Inflammatory macrophage treated with lipopolysaccharide for 4 hours (primary cell): ENCODE measurements at regions not wholly inside any gene's neighbourhood (a gene's known extent, or its start where the extent isn't known, plus 50 kb on each side); places are given as distances from the start of the nearest gene placed in this dataset.
A peak's percentile ranks its signal among the peaks of the same experiment; 100 is the strongest.
"Not testable (repeated sequence)": the region's sequence is repeated elsewhere in the genome, so short reads cannot be mapped to it uniquely, and the experiment has no call there.

Source experiments
- DNase-seq: peaks from one replicate; pipeline ENCODE4 v3.0.0-alpha.2; 2020

GRCh38 chr2:55771612-55772011, 78.0 kb upstream of the PNPT1 start:
- DNase-seq, result no peak

DNA sequence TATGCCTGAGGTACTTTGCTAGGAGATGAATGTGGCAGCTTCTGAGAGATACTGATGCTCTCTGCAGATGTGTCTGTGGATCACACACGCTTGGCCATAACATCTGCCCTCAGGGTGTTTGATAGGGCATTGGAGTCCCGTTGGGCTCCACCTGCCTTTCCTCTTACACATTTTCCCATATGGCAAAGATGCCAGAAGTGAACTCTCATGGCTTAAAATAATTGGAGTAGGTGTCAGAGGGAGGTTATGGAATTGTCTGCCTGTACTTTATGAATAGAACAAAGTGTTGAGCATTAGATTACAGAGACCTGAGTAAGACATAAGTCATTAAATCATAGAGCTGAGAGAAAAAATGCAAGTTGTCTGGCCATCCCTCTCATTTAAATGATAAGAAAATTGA, 75.3 kb upstream of the PNPT1 start:
- no peak for DNase-seq

DNA sequence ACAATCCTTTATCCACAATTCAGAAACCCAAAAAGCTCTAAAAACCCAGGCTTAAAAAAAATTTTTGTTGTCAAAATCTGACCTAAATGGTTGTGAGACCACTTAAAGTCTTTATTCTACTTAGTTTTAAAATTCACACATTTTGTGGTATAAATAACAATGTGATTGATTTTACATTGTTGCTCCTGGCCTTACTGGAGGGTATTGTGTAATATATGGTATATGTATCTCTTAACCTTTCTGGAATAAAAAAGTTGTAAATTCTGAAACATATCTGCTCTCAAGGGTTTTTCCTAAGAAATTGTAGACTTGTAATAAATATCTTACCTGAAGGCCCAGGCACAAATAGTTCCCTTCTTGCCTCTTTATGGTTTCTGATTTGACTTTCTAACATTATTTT, 73.3 kb upstream of the PNPT1 start:
- DNase-seq, result no peak

- not testable (repeated sequence) for DNase-seq
Observed at GRCh38 chr2:55765708-55766107, 72.1 kb upstream of the PNPT1 start.

DNA sequence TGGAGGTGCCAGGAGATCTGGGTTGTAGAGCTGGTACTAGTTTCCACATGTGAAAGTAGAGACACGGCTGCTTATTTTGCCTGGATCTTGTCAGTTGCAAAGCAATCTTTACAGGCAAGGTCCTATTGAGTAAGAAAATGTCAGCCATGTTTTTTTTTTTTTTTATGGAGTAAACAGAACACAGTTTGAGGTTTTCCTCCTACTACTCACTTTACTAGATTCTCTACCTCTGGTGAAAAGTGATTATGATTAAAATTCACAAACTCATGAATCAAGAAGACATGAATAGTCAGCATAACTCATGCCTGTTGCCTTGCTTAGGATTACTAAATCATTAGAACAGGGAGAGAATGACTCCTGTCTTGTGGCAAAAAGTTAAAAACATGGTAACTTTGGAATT, 70.1 kb upstream of the PNPT1 start:
- no peak for DNase-seq

GRCh38 chr2:55761526-55761925, 67.9 kb upstream of the PNPT1 start:
- no peak for DNase-seq

DNA sequence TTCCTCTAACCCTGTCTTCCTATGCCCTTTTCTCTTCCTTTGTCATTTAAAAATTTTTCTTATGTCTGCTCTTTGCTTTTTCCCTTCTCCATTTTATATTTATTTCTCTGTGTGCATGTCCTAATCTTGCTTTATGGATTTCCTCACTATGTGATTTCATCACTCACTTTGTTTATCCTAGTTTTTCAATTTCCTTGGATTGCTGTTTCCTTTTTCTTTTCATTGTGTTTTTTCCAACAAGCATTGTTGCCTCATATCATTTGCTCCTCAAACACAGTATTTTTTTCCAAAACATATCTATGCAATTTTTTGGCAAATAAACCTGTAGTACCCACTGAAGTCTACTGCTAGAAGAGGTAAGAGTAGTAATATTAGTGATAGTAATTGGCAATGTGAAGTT, 67.4 kb upstream of the PNPT1 start:
- no peak for DNase-seq

GRCh38 chr2:55760125-55760524, 66.5 kb upstream of the PNPT1 start:
- DNase-seq, result no peak

GRCh38 chr2:55759271-55759921, 65.8 kb upstream of the PNPT1 start:
- DNase-seq, result no peak

DNA sequence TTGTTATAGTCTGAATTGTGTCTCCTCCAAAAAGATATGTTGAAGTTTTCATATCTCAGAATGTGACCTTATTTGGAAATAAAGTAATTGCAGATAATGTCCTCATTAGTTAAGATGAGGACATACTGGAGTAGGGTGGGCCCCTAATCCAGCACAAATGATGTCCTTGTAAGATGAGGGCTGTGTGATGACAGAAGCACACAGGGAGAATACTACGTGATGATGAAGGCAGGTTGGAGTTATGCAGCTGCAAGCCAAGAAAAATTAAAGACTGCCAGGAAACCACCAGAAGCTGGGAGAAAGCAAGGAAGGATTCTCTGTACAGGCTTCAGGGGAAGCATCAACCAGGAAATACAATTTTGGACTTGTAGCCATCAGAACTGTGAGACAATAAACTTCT, 58.3 kb upstream of the PNPT1 start:
- DNase-seq, result no peak

DNA sequence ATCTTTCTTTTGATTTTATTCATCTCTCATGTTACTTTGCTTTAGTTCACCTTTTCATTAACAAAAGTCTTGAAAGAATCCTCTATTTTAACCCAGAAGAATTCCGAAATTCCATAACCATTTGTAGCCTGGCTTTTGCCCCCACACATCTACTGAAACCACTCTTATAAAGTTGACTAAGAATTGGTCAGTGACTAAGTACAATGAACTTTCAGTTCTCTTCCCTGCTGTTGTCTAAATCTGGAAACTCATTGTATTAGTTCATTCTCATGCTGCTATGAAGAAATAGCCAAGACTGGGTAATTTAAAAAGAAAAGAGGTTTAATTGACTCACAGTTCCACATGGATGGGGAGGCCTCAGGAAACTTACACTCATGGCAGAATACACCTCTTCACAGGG, 49.9 kb upstream of the PNPT1 start:
- peak; percentile 48 for DNase-seq
